Suppressor macrophage (primary cell): ENCODE measurements at regions not wholly inside any gene's neighbourhood (a gene's known extent, or its start where the extent isn't known, plus 50 kb on each side); places are given as distances from the start of the nearest gene placed in this dataset.

Experiments used
- DNase-seq, 4 experiments: peaks; one replicate each; pipeline ENCODE4 v3.0.0-alpha.2; 2020 to 2022

- DNase-seq, result no peak
Observed at GRCh38 chr4:71283642-71284257, 55.1 kb upstream of the SLC4A4 start.

- DNase-seq, result no peak
Observed at GRCh38 chr4:71287305-71287704, 51.5 kb upstream of the SLC4A4 start.

GRCh38 chr4:71288875-71289274 is 49.9 kb upstream of the SLC4A4 start:
- no peak for DNase-seq
